T-helper 17 cell (primary cell): ENCODE measurements at regions not wholly inside any gene's neighbourhood (a gene's known extent, or its start where the extent isn't known, plus 50 kb on each side); places are given as distances from the start of the nearest gene placed in this dataset.

ENCODE experiments used
- ATAC-seq: fragments of 150-1000 bp; cut with Tn5 transposase; 2 replicates; pipeline ENCODE4 v1.10.0; 2021; ENCODE audit warnings: mild to moderate bottlenecking, moderate library complexity
- DNase-seq, 3 donors: peaks; one replicate each; pipeline versions ENCODE4 v3.0.0 to v3.0.0-alpha.2; 2020 to 2021
- H3K9me3 ChIP-seq: one replicate; pipeline ENCODE4 v1.7.0; 2013; ENCODE audit warnings: low read length, mild to moderate bottlenecking; ENCODE audit not compliant: control insufficient read depth, poor library complexity, severe bottlenecking
- H3K27ac Mint-ChIP-seq: one replicate; pipeline ENCODE4 v1.8.0; 2022; ENCODE audit warnings: mild to moderate bottlenecking, moderate library complexity, mixed read lengths
- H3K27me3 Mint-ChIP-seq: one replicate; pipeline ENCODE4 v1.8.0; 2022; ENCODE audit warnings: mixed read lengths
- H3K36me3 Mint-ChIP-seq: one replicate; pipeline ENCODE4 v1.8.0; 2022; ENCODE audit warnings: low read depth, mixed read lengths
- H3K4me1 Mint-ChIP-seq: one replicate; pipeline ENCODE4 v1.8.0; 2022; ENCODE audit warnings: mild to moderate bottlenecking, mixed read lengths
- H3K4me3 Mint-ChIP-seq: one replicate; pipeline ENCODE4 v1.8.0; 2022; ENCODE audit warnings: mild to moderate bottlenecking, moderate library complexity, mixed read lengths

DNA sequence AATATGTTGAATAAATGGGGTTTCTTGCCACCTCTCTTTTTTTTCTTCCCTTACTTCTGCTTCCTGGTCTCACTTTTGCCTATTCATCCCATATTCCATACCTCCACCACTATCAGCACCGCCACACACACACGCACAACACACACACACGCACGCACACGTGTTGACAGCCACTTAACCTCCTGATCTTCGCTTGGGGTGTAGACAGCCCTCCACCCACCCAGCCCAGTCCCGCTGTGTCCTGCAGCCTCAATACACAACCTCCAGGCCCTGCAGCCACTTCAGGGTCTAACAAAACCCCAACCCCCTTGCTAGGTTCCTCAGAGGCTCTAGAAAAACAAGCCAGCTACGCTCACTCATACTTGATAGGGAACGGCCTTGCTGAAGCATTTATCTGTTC is 72.3 kb downstream of the LINC00237 start:
- Mint-ChIP-seq H3K36me3 (no peaks in the 10 kb centered on the region), H3K27me3 (peaks cover 48% of the 10 kb centered on the region), H3K4me1 (no peaks in the 10 kb centered on the region), H3K4me3 (no peak overlapping the region), H3K27ac (no peak overlapping the region)
- ATAC-seq: no peak
- H3K9me3 ChIP-seq: no peaks in the 10 kb centered on the region
- DNase-seq: no peak

DNA sequence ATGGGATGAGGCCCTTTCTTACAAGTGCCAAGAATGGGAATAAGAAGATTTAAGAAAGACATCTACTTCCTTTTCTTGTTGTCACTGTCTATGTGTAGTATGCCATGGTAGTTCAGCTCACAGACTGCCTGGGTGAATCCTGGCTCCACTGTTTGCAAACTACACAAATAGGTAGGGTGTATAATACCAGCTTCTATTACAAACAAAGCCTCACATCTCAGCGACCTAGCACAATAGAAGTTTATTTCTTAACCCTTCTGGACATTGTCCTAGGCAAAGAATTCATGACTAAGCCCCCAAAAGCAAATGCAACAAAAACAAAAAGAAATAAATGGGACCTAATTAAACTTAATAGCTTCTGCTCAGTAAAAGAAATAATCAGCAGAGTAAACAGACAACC is 74.5 kb downstream of the LINC00237 start:
- Mint-ChIP-seq H3K4me3 (no peak overlapping the region), H3K27me3 (peaks cover 52% of the 10 kb centered on the region), H3K36me3 (no peaks in the 10 kb centered on the region), H3K4me1 (no peaks in the 10 kb centered on the region), H3K27ac (no peak overlapping the region)
- no peaks in the 10 kb centered on the region for H3K9me3 ChIP-seq
- DNase-seq: no peak
- no peak for ATAC-seq

- Mint-ChIP-seq H3K4me3 (no peak overlapping the region), H3K4me1 (no peaks in the 10 kb centered on the region), H3K36me3 (no peaks in the 10 kb centered on the region), H3K27ac (no peak overlapping the region), H3K27me3 (peaks cover 45% of the 10 kb centered on the region)
- ATAC-seq: no peak
- H3K9me3 ChIP-seq: no peaks in the 10 kb centered on the region
- DNase-seq: no peak
Observed at GRCh38 chr20:21029341-21029740, 76.8 kb downstream of the LINC00237 start.

DNA sequence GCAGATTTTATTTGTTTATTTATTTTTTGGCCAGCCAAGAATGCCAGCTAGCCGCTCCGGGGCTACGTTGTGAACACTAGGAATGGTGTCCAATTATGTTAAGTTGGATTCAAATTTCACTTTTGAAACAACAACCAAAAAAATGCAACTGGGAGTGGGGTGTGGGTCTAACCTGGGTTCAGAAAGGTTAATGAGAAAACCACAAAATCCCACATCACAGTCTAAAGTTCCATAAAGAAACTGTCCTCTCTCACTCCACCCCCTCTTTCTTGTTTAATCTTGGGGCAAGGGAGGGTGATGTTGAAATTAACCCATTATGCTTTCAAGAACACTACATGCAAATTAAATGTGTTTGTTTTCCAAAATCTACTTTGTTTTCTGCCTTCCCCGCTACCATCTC is 77.2 kb downstream of the LINC00237 start:
- Mint-ChIP-seq H3K27ac (no peak overlapping the region), H3K4me1 (no peaks in the 10 kb centered on the region), H3K27me3 (peaks cover 44% of the 10 kb centered on the region), H3K4me3 (no peak overlapping the region), H3K36me3 (no peaks in the 10 kb centered on the region)
- no peaks in the 10 kb centered on the region for H3K9me3 ChIP-seq
- ATAC-seq: no peak
- DNase-seq: no peak

DNA sequence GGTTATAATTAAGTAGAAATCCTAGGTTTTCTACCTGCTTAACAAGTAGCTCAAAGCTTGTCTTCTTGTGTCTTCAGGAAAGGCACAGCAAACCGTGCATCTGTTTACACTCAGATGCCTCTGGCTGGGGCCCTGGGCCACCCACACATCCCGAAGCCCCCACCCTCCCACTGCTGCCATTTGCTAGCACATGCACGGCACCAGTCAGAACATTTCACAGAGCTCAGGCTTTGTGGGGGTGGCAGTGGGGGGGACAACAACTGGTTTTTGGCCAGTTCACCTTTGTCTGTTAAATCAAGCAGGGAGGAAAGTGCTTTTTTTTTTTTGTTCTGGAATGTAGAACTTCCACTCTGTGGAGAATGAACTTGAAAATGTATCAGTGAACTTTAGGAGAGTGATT is 77.7 kb downstream of the LINC00237 start:
- ATAC-seq: no peak
- Mint-ChIP-seq H3K4me3 (no peak overlapping the region), H3K27me3 (peaks cover 44% of the 10 kb centered on the region), H3K27ac (no peak overlapping the region), H3K4me1 (no peaks in the 10 kb centered on the region), H3K36me3 (no peaks in the 10 kb centered on the region)
- no peak for DNase-seq
- H3K9me3 ChIP-seq: no peaks in the 10 kb centered on the region

- H3K9me3 ChIP-seq: no peaks in the 10 kb centered on the region
- Mint-ChIP-seq H3K27me3 (peaks cover 49% of the 10 kb centered on the region), H3K4me3 (no peak overlapping the region), H3K4me1 (no peaks in the 10 kb centered on the region), H3K36me3 (no peaks in the 10 kb centered on the region), H3K27ac (no peak overlapping the region)
- DNase-seq (no peak), ATAC-seq (no peak)
Observed at GRCh38 chr20:21027569-21027968, 78.6 kb downstream of the LINC00237 start.

DNA sequence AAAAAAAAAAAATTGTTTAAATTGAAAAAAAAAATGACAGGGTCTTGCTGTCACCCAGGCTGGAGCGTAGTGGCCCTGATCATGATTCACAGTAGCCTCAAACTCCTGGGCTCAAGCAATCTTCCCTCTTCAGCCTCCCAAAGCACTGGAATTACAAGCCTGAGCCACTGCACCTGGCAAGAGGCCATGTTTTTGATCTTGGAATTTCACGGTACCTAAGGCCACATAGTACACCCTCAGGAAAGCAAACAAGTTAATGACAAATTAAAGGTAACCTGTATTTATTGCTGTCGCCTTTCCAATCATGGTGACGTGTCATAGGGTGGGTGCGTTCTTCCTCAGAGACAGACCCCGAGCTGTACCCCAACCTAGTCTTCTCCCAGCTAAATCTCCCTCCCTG is 79.2 kb downstream of the LINC00237 start:
- Mint-ChIP-seq H3K4me3 (no peak overlapping the region), H3K4me1 (no peaks in the 10 kb centered on the region), H3K27me3 (peaks cover 47% of the 10 kb centered on the region), H3K27ac (no peak overlapping the region), H3K36me3 (no peaks in the 10 kb centered on the region)
- no peaks in the 10 kb centered on the region for H3K9me3 ChIP-seq
- ATAC-seq (no peak), DNase-seq (no peak)

GRCh38 chr20:21024420-21024819 is 81.7 kb downstream of the LINC00237 start:
- Mint-ChIP-seq H3K27me3 (peaks cover 42% of the 10 kb centered on the region), H3K4me1 (no peaks in the 10 kb centered on the region), H3K4me3 (no peak overlapping the region), H3K27ac (no peak overlapping the region), H3K36me3 (peaks cover 2% of the 10 kb centered on the region)
- H3K9me3 ChIP-seq: no peaks in the 10 kb centered on the region
- ATAC-seq (no peak), DNase-seq (no peak)

DNA sequence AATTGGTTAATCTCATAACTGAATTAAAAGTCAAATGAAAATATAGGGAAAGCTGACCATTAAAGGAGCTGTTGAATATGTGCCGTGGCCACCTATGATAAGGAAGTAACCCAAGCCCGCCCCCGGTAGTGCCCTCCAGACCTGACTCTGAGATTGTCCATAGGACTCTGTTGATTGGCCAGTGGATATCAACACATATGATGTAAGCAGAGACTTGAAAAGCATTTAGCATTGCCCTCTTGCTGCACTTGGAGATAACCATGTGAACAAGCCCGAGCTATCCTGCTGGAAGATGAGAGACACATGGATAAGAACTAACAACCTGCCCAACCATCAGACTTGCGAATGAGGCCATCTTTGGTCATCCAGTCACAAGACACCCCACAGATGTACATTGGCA is 83.2 kb downstream of the LINC00237 start:
- H3K27ac Mint-ChIP-seq: no peak overlapping the region
- DNase-seq (no peak), ATAC-seq (no peak)
- H3K4me3 Mint-ChIP-seq: no peak overlapping the region
- no peaks in the 10 kb centered on the region for H3K4me1 Mint-ChIP-seq
- H3K9me3 ChIP-seq: no peaks in the 10 kb centered on the region
- peaks cover 55% of the 10 kb centered on the region for H3K27me3 Mint-ChIP-seq
- peaks cover 2% of the 10 kb centered on the region for H3K36me3 Mint-ChIP-seq

GRCh38 chr20:21021472-21021790 is 84.7 kb downstream of the LINC00237 start:
- no peak for DNase-seq
- H3K36me3 Mint-ChIP-seq: peaks cover 2% of the 10 kb centered on the region
- ATAC-seq: no peak
- no peak overlapping the region for H3K27ac Mint-ChIP-seq
- H3K9me3 ChIP-seq: no peaks in the 10 kb centered on the region
- H3K4me3 Mint-ChIP-seq: no peak overlapping the region
- peaks cover 63% of the 10 kb centered on the region for H3K27me3 Mint-ChIP-seq
- no peaks in the 10 kb centered on the region for H3K4me1 Mint-ChIP-seq

DNA sequence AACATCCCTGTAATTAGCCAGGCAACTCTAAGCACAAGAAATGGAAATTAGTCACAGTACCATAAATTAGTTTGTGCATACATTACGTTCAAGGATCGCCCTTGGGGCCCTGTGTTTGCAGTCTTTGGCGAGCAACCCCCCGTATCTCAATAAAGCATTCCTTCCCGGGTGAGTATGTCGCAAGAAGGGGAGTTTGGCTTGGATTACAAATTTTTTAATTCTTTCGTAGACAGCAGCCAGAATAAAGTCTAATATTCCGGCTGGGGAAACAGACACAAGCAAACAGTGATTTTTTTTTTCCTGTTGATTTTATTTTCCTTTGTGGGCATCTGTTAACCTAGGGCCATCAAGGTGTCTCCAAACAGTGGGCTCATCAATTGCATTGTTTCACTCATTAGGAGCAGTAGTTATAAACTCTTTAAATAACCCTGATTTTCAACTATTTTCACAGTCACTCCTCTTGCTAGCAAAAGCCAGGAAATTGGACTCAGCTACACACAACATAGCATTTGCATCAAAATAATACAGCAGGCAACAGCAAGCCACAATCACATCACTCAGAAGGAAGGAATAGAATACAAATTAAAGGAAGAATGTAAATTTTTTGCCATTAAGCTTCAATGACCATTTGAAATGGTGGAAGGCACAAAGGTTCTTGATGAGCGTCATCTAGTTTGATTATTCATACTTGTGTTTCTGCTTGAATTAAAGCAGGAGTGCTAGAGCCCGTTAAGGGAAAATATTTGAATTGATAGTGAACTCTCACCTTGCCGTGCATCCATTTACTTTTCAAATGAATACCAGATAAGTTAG is 85.3 kb downstream of the LINC00237 start:
- no peaks in the 10 kb centered on the region for H3K9me3 ChIP-seq
- Mint-ChIP-seq H3K36me3 (peaks cover 2% of the 10 kb centered on the region), H3K27me3 (peaks cover 65% of the 10 kb centered on the region), H3K4me1 (no peaks in the 10 kb centered on the region), H3K27ac (no peak overlapping the region), H3K4me3 (no peak overlapping the region)
- no peak for ATAC-seq
- no peak for DNase-seq

GRCh38 chr20:21019814-21020658 is 86.1 kb downstream of the LINC00237 start:
- H3K9me3 ChIP-seq: no peaks in the 10 kb centered on the region
- peaks cover 69% of the 10 kb centered on the region for H3K27me3 Mint-ChIP-seq
- H3K4me3 Mint-ChIP-seq: no peak overlapping the region
- no peaks in the 10 kb centered on the region for H3K4me1 Mint-ChIP-seq
- H3K36me3 Mint-ChIP-seq: peaks cover 2% of the 10 kb centered on the region
- no peak for ATAC-seq
- DNase-seq: no peak
- H3K27ac Mint-ChIP-seq: no peak overlapping the region

DNA sequence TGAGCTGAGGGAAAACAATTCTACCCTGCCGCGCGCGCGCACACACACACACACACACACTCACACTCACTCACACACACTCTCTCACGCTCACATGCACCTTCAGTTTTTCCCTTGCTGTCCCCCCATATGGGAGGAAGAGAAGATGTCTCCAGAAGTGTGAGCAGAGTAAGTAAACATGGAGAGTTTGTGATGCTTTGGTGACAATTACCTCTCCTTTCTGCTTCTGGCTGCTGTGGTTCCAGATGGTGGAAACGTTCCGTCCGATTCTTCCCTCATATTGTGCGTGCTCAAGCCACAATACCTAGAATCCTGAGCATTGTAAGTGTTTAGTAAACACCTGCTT is 86.7 kb downstream of the LINC00237 start:
- H3K27me3 Mint-ChIP-seq: peaks cover 70% of the 10 kb centered on the region
- no peaks in the 10 kb centered on the region for H3K4me1 Mint-ChIP-seq
- H3K36me3 Mint-ChIP-seq: peaks cover 2% of the 10 kb centered on the region
- H3K9me3 ChIP-seq: no peaks in the 10 kb centered on the region
- DNase-seq: no peak
- no peak overlapping the region for H3K27ac Mint-ChIP-seq
- H3K4me3 Mint-ChIP-seq: no peak overlapping the region
- no peak for ATAC-seq

GRCh38 chr20:21018576-21018975 is 87.6 kb downstream of the LINC00237 start:
- Mint-ChIP-seq H3K27ac (no peak overlapping the region), H3K27me3 (peaks cover 70% of the 10 kb centered on the region), H3K4me3 (no peak overlapping the region), H3K36me3 (peaks cover 2% of the 10 kb centered on the region), H3K4me1 (no peaks in the 10 kb centered on the region)
- DNase-seq: no peak
- ATAC-seq: no peak
- H3K9me3 ChIP-seq: no peaks in the 10 kb centered on the region
